Smooth muscle cell (in vitro differentiated cells): ENCODE measurements at regions not wholly inside any gene's neighbourhood (a gene's known extent, or its start where the extent isn't known, plus 50 kb on each side); places are given as distances from the start of the nearest gene placed in this dataset.

ENCODE experiments used
- DNase-seq: peaks from one replicate; lab custom pipeline; 2025; ENCODE audit not compliant: unreplicated experiment; lab: John Stamatoyannopoulos, UW
- H2AFZ ChIP-seq: fragments of 200-600 bp; sonication (generic); 2 replicates; pipeline ENCODE4 v1.6.0; 2016; ENCODE audit warnings: antibody characterized with exemption, low read depth, mild to moderate bottlenecking
- H3F3A ChIP-seq: fragments of 200-600 bp; sonication (generic); 2 replicates; pipeline ENCODE4 v1.6.0; 2017; ENCODE audit warnings: antibody characterized with exemption, low read depth
- H3K27ac ChIP-seq: fragments of 200-600 bp; sonication (generic); 2 replicates; pipeline ENCODE4 v1.5.1; 2016; ENCODE audit warnings: low read depth, mild to moderate bottlenecking
- H3K27me3 ChIP-seq: fragments of 200-600 bp; sonication (generic); 2 replicates; pipeline ENCODE4 v1.6.1; 2016; ENCODE audit warnings: low read depth, mild to moderate bottlenecking
- H3K36me3 ChIP-seq: fragments of 200-600 bp; sonication (generic); 2 replicates; pipeline ENCODE4 v1.5.1; 2016; ENCODE audit warnings: low read depth
- H3K4me1 ChIP-seq: fragments of 200-600 bp; sonication (generic); 2 replicates; pipeline ENCODE4 v1.5.1; 2016; ENCODE audit warnings: low read depth
- H3K4me2 ChIP-seq: fragments of 200-600 bp; sonication (generic); 2 replicates; pipeline ENCODE4 v1.6.0; 2016; ENCODE audit warnings: mild to moderate bottlenecking
- H3K4me3 ChIP-seq: fragments of 200-600 bp; sonication (generic); 2 replicates; pipeline ENCODE4 v1.5.1; 2016; ENCODE audit warnings: mild to moderate bottlenecking
- H3K79me2 ChIP-seq: fragments of 200-600 bp; sonication (generic); 2 replicates; pipeline ENCODE4 v1.6.0; 2016; ENCODE audit warnings: low read depth, mild to moderate bottlenecking
- H3K9ac ChIP-seq: fragments of 200-600 bp; sonication (generic); 2 replicates; pipeline ENCODE4 v1.6.0; 2016; ENCODE audit warnings: low read depth
- H3K9me3 ChIP-seq: fragments of 200-600 bp; sonication (generic); replicated peaks from 2 replicates; pipeline ENCODE4 v1.5.1; 2016; ENCODE audit warnings: low read depth
- H4K20me1 ChIP-seq: fragments of 200-600 bp; sonication (generic); 2 replicates; pipeline ENCODE4 v1.6.0; 2016; ENCODE audit warnings: low read depth
- CTCF ChIP-seq: fragments of 200-600 bp; sonication (generic); IDR thresholded peaks from 2 replicates; pipeline ENCODE4 v1.5.1; 2017; ENCODE audit warnings: borderline replicate concordance, mild to moderate bottlenecking, antibody characterized with exemption; ENCODE audit not compliant: insufficient read depth, poor library complexity, severe bottlenecking
- WGBS: methylation state at CpG from one replicate; pipeline ENCODE4 v1.1.7; 2016; ENCODE audit warnings: low lambda C conversion rate; 5-methylcytosine and 5-hydroxymethylcytosine counted together

DNA sequence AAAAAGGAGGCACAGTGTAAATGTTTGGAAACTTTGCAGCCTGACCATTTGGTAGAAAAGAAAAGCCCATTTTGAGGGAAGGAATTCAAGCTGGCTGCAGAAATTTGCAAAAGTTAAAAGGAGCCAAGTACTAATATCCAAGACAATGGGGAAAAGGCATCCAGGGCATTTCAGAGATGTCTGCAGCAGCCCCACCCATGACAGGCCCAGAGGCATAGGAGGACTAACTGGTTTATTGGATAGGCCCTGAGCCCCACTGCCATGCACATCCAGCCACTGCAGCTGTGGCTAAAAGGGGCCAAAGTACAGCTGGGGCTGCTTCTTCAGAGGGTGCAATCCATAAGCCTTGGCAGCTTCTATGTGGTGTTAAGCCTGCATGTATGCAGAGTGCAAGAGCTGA, 104.9 kb downstream of the HS3ST1 start:
- H3K4me3 ChIP-seq = no peak overlapping the region
- no peaks in the 10 kb centered on the region for H3K27me3 ChIP-seq
- H3K9me3 ChIP-seq = no peaks in the 10 kb centered on the region
- H2AFZ ChIP-seq = no peak overlapping the region
- no peaks in the 10 kb centered on the region for H3K79me2 ChIP-seq
- H3K36me3 ChIP-seq = no peaks in the 10 kb centered on the region
- no peak overlapping the region for H3K27ac ChIP-seq
- H3K4me2 ChIP-seq = no peak overlapping the region
- no peaks in the 10 kb centered on the region for H3F3A ChIP-seq
- no peak for DNase-seq
- H4K20me1 ChIP-seq = no peaks in the 10 kb centered on the region
- H3K4me1 ChIP-seq = no peaks in the 10 kb centered on the region
- TF ChIP-seq CTCF = no peak
- no peak overlapping the region for H3K9ac ChIP-seq

GRCh38 chr4:11313157-11313943, 115.3 kb downstream of the HS3ST1 start:
- no peaks in the 10 kb centered on the region for H3K79me2 ChIP-seq
- H3K9me3 ChIP-seq = no peaks in the 10 kb centered on the region
- no peak for TF ChIP-seq CTCF
- no peak overlapping the region for H3K27ac ChIP-seq
- H3K36me3 ChIP-seq = no peaks in the 10 kb centered on the region
- no peak for DNase-seq
- H3K4me3 ChIP-seq = no peak overlapping the region
- H2AFZ ChIP-seq = no peak overlapping the region
- H3K27me3 ChIP-seq = no peaks in the 10 kb centered on the region
- H4K20me1 ChIP-seq = no peaks in the 10 kb centered on the region
- H3F3A ChIP-seq = no peaks in the 10 kb centered on the region
- no peaks in the 10 kb centered on the region for H3K4me1 ChIP-seq
- WGBS = 76% methylated on average over 6 of the region's 6 CpGs
- no peak overlapping the region for H3K9ac ChIP-seq
- H3K4me2 ChIP-seq = no peak overlapping the region

GRCh38 chr4:11312389-11312788, 116.3 kb downstream of the HS3ST1 start:
- no peak for TF ChIP-seq CTCF
- no peaks in the 10 kb centered on the region for H3K9me3 ChIP-seq
- no peaks in the 10 kb centered on the region for H3K4me1 ChIP-seq
- no peak for DNase-seq
- no peaks in the 10 kb centered on the region for H3K36me3 ChIP-seq
- no peaks in the 10 kb centered on the region for H3F3A ChIP-seq
- H3K4me3 ChIP-seq = no peak overlapping the region
- no peak overlapping the region for H3K9ac ChIP-seq
- no peak overlapping the region for H3K27ac ChIP-seq
- H3K27me3 ChIP-seq = no peaks in the 10 kb centered on the region
- H4K20me1 ChIP-seq = no peaks in the 10 kb centered on the region
- H3K4me2 ChIP-seq = no peak overlapping the region
- no peak overlapping the region for H2AFZ ChIP-seq
- no peaks in the 10 kb centered on the region for H3K79me2 ChIP-seq

DNA sequence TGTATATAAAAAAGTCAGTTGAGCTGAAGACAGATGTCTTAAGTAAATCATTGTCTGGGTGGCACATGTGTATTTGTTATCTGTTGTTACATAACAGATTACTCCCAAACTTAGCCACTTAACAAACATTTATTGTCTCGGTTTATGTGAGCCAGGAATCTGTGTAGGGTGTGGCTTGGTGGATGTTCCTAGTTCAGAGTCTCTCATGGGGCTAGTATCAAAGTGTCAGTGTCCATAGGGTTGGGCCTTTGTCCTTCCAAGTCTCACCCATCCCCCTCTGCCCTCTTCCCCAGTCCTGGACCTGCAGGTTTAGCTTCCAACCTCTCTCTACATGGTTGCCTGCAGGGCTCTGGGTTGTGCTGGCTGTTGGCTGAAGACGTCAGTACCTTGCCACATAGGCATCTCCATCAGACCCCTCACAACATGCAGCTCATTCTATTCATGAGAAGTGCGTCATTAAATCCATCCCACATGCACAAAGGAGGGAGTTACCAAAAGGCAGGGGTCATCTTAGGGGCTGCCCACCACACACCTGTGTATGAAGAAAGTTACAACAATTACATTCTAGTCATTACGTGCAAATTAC, 127.5 kb downstream of the HS3ST1 start:
- H4K20me1 ChIP-seq = no peaks in the 10 kb centered on the region
- no peak overlapping the region for H3K4me2 ChIP-seq
- H3K9ac ChIP-seq = no peak overlapping the region
- no peak overlapping the region for H3K4me3 ChIP-seq
- H3K27me3 ChIP-seq = no peaks in the 10 kb centered on the region
- no peaks in the 10 kb centered on the region for H3F3A ChIP-seq
- no peaks in the 10 kb centered on the region for H3K79me2 ChIP-seq
- H3K27ac ChIP-seq = no peak overlapping the region
- 79% methylated on average over 4 of the region's 4 CpGs for WGBS
- no peaks in the 10 kb centered on the region for H3K9me3 ChIP-seq
- no peak for DNase-seq
- H3K4me1 ChIP-seq = no peaks in the 10 kb centered on the region
- TF ChIP-seq CTCF = no peak
- no peak overlapping the region for H2AFZ ChIP-seq
- no peaks in the 10 kb centered on the region for H3K36me3 ChIP-seq
